Lung (tissue), 11 donors: ENCODE measurements at regions not wholly inside any gene's neighbourhood (a gene's known extent, or its start where the extent isn't known, plus 50 kb on each side); places are given as distances from the start of the nearest gene placed in this dataset.
"Not testable (repeated sequence)": the region's sequence is repeated elsewhere in the genome, so short reads cannot be mapped to it uniquely, and the experiment has no call there.

ENCODE experiments used
- ATAC-seq: fragments of 200-7000 bp; cut with Tn5 transposase; one replicate; pipeline ENCODE4 v1.9.1; 2020; ENCODE audit warnings: moderate number of reproducible peaks; ENCODE audit not compliant: insufficient read depth, low FRiP score
- DNase-seq, 3 donors: peaks; one replicate each; pipeline ENCODE4 v3.0.0-alpha.2; 2013 to 2017
- H3K27ac ChIP-seq, 2 donors: one replicate each; pipeline ENCODE4 v1.5.1; 2013; ENCODE audit warnings: mild to moderate bottlenecking in 2 of 2, moderate library complexity in 2 of 2, control low read depth in 1 of 2, inconsistent platforms in 1 of 2, low read depth in 1 of 2, low read length in 1 of 2
- H3K27me3 ChIP-seq, 3 donors: one replicate each; pipeline ENCODE4 v1.5.1; 2013; ENCODE audit warnings: low read length in 2 of 3; ENCODE audit not compliant: control insufficient read depth in 3 of 3, insufficient read depth in 3 of 3
- H3K36me3 ChIP-seq, 4 donors: one replicate each; pipeline ENCODE4 v1.5.1; 2013; ENCODE audit warnings: low read length in 4 of 4, mild to moderate bottlenecking in 1 of 4, moderate library complexity in 1 of 4; ENCODE audit not compliant: control insufficient read depth in 4 of 4, insufficient read depth in 4 of 4
- H3K4me1 ChIP-seq, 5 donors: one replicate each; pipeline ENCODE4 v1.5.1; 2013; ENCODE audit warnings: low read length in 5 of 5, mild to moderate bottlenecking in 2 of 5, moderate library complexity in 1 of 5; ENCODE audit not compliant: control insufficient read depth in 5 of 5, insufficient read depth in 5 of 5
- H3K4me3 ChIP-seq: one replicate; pipeline ENCODE4 v1.5.1; 2013; ENCODE audit warnings: mild to moderate bottlenecking, control low read depth, moderate library complexity
- H3K9ac ChIP-seq, 2 donors: one replicate each; pipeline ENCODE4 v1.5.1; 2013; ENCODE audit warnings: low read length in 2 of 2, control low read depth in 1 of 2; ENCODE audit not compliant: insufficient read depth in 1 of 2
- H3K9me3 ChIP-seq, 4 donors: one replicate each; pipeline ENCODE4 v1.5.1; 2013; ENCODE audit warnings: low read length in 3 of 4, mild to moderate bottlenecking in 1 of 4, moderate library complexity in 1 of 4; ENCODE audit not compliant: control insufficient read depth in 4 of 4, insufficient read depth in 3 of 4
- WGBS, 2 donors: extraction: QIAGEN DNeasy Blood & Tissue Kit; methylation state at CpG; one replicate each; pipeline ENCODE4 v1.1.7; 2013; 5-methylcytosine and 5-hydroxymethylcytosine counted together
- TF ChIP-seq, protein P1 (sequence below): IDR thresholded peaks from 2 replicates; pipeline ENCODE4 v1.5.1; 2012; ENCODE audit warnings: mild to moderate bottlenecking; ENCODE audit errors: control extremely low read depth, extremely low read depth
- donor health status: control.
- donor health status: control.
- donor health status: Bipolar disorder and iron deficiency.
- donor health status: healthy.
- donor health status: DM: yes; HTN: yes; CAD: no.

DNA sequence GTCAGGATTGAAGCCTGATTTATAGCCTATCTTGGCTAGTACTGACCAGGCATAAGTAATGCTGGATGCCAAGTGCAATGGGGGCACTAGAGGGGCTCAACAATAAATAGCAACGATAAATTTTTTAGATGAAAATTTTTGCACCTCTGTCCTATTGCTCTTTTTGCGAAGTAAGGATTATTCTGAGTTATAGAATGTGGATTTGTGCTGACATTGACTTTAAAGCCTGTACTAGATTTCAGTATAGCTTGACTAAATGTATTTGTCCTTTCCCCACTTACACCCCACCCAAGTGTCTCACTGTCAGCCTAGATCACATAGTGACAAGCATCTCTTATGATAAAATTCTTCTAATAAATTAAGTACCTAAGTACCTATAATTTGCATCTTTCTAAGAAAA lies 757.0 kb downstream of the GRIK2 start:
- Histone ChIP-seq H3K9me3 (peaks cover 0 to 7% (median 2%) of the 10 kb centered on the region in 4 donors), H3K36me3 (no peaks in the 10 kb centered on the region), H3K27me3 (no peaks in the 10 kb centered on the region), H3K4me1 (no peaks in the 10 kb centered on the region), H3K9ac (no peak overlapping the region), H3K4me3 (no peak overlapping the region), H3K27ac (no peak overlapping the region)
- no peak for ATAC-seq
- no peak for DNase-seq
- 85 to 94% methylated on average over 2 of the region's 2 CpGs for WGBS, 2 donors
- TF ChIP-seq, protein P1, sequence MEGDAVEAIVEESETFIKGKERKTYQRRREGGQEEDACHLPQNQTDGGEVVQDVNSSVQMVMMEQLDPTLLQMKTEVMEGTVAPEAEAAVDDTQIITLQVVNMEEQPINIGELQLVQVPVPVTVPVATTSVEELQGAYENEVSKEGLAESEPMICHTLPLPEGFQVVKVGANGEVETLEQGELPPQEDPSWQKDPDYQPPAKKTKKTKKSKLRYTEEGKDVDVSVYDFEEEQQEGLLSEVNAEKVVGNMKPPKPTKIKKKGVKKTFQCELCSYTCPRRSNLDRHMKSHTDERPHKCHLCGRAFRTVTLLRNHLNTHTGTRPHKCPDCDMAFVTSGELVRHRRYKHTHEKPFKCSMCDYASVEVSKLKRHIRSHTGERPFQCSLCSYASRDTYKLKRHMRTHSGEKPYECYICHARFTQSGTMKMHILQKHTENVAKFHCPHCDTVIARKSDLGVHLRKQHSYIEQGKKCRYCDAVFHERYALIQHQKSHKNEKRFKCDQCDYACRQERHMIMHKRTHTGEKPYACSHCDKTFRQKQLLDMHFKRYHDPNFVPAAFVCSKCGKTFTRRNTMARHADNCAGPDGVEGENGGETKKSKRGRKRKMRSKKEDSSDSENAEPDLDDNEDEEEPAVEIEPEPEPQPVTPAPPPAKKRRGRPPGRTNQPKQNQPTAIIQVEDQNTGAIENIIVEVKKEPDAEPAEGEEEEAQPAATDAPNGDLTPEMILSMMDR, result no peak

DNA sequence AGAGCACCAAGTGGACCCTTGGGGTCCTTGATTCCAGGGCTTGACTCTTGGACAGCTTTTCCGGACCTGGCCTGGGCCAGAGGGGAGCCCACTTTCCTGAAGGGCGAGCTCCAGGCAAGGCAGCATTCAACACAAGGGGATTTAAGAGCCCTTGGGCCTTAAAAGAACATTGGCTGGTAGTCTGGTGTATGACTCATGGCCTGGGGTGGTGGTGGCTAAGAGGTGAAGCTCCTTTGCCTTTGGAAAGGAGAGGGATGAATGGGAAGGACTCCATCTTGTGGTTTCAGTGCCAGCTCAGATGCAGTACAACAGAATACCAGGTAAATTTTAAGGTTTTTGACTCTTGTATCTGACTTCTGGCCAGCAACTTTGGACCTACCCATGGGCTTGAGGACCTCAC lies 760.7 kb downstream of the GRIK2 start:
- no peak overlapping the region for H3K4me3 ChIP-seq
- DNase-seq (no peak), ATAC-seq (no peak)
- H3K9me3 ChIP-seq, result peaks cover 0 to 7% (median 2%) of the 10 kb centered on the region in 4 donors
- H3K36me3 ChIP-seq, result no peaks in the 10 kb centered on the region
- TF ChIP-seq, protein P1, result no peak
- H3K27ac ChIP-seq, result no peak overlapping the region
- H3K27me3 ChIP-seq, result no peaks in the 10 kb centered on the region
- 42 to 59% methylated on average over 2 of the region's 2 CpGs for WGBS, 2 donors
- H3K4me1 ChIP-seq, result no peaks in the 10 kb centered on the region
- no peak overlapping the region for H3K9ac ChIP-seq

DNA sequence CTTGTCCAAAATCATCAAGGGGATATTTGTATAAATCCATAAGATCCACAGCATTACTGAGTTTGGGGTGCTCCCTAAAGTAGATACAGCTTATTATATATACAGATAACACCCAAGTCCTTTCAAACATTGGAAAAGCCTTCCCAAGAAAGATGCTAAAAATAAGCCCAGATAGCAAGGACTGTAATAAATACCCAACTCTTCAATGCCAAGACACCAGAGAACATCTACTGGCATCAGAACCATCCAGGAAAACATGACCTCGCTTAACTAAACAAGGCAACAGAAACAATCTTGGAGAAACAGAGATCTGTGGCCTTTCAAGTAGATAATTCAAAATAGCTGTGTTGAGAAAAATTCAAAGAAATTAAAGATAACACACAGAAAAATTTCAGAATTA lies 761.4 kb downstream of the GRIK2 start:
- DNase-seq (no peak), ATAC-seq (no peak)
- TF ChIP-seq, protein P1, result no peak
- WGBS, 2 donors, result 44 to 100% methylated on average over 1 of the region's 1 CpG
- H3K4me3 ChIP-seq, result no peak overlapping the region
- no peaks in the 10 kb centered on the region for H3K36me3 ChIP-seq
- H3K27ac ChIP-seq, result no peak overlapping the region
- no peaks in the 10 kb centered on the region for H3K27me3 ChIP-seq
- no peaks in the 10 kb centered on the region for H3K4me1 ChIP-seq
- peaks cover 0 to 7% (median 2%) of the 10 kb centered on the region in 4 donors for H3K9me3 ChIP-seq
- no peak overlapping the region for H3K9ac ChIP-seq

DNA sequence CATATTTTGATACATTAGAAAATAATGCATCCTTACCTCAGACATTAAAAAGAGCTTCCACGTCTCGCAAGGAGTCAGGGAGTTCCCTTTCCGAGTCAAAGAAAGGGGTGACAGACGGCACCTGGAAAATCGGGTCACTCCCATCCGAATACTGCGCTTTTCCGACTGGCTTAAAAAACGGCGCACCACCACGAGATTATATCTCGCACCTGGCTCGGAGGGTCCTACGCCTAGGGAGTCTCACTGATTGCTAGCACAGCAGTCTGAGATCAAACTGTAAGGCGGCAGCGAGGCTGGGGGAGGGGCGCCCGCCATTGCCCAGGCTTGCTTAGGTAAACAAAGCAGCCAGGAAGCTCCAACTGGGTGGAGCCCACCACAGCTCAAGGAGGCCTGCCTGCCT lies 776.3 kb downstream of the GRIK2 start:
- not testable (repeated sequence) for DNase-seq, H3K9me3 ChIP-seq, H3K27me3 ChIP-seq, H3K4me3 ChIP-seq, H3K4me1 ChIP-seq, ATAC-seq, H3K27ac ChIP-seq, H3K36me3 ChIP-seq, H3K9ac ChIP-seq
- 85 to 88% methylated on average over 15 to 18 of the region's 18 CpGs for WGBS, 2 donors
